HepG2 (cell line): ENCODE measurements at regions not wholly inside any gene's neighbourhood (a gene's known extent, or its start where the extent isn't known, plus 50 kb on each side); places are given as distances from the start of the nearest gene placed in this dataset.

Experiments used
- ARNTL ChIP-seq: sonication (generic); formaldehyde crosslinking; IDR thresholded peaks from 2 replicates; pipeline ENCODE4 v1.4.0; 2020; ENCODE audit warnings: mild to moderate bottlenecking, missing genetic modification reagents
- MXD3 ChIP-seq: IDR thresholded peaks from 2 replicates; pipeline ENCODE4 v1.6.1; 2016; ENCODE audit warnings: mild to moderate bottlenecking, missing biosample characterization, missing genetic modification reagents
- NKX3-1 ChIP-seq: sonication (generic); formaldehyde crosslinking; IDR thresholded peaks from 2 replicates; pipeline ENCODE4 v1.5.0; 2020; ENCODE audit warnings: missing genetic modification reagents
- RBM22 ChIP-seq: fragments of 200-400 bp; formaldehyde crosslinking; optimal IDR thresholded peaks from 2 replicates; pipeline ENCODE3; 2017; ENCODE audit warnings: mild to moderate bottlenecking, low read length, moderate library complexity
- SETDB1 ChIP-seq: sonication (generic); formaldehyde crosslinking; IDR thresholded peaks from 2 replicates; pipeline ENCODE4 v1.5.1; 2020; ENCODE audit warnings: missing genetic modification reagents, mild to moderate bottlenecking, borderline replicate concordance
- THAP11 ChIP-seq: IDR thresholded peaks from 2 replicates; pipeline ENCODE4 v1.6.1; 2016; ENCODE audit warnings: missing biosample characterization, missing genetic modification reagents
- ZBTB14 ChIP-seq: sonication (generic); formaldehyde crosslinking; IDR thresholded peaks from 2 replicates; pipeline ENCODE4 v1.4.0; 2020; ENCODE audit warnings: missing genetic modification reagents
- ZNF121 ChIP-seq: sonication (generic); formaldehyde crosslinking; IDR thresholded peaks from 2 replicates; pipeline ENCODE4 v1.5.0; 2020; ENCODE audit warnings: mild to moderate bottlenecking, missing genetic modification reagents
- ZNF225 ChIP-seq: sonication (generic); formaldehyde crosslinking; IDR thresholded peaks from 2 replicates; pipeline ENCODE4 v1.4.0; 2020; ENCODE audit warnings: mild to moderate bottlenecking, missing genetic modification reagents
- ZNF362 ChIP-seq: sonication (generic); formaldehyde crosslinking; IDR thresholded peaks from 2 replicates; pipeline ENCODE4 v1.4.0; 2020; ENCODE audit warnings: missing genetic modification reagents, mild to moderate bottlenecking, borderline replicate concordance
- ZNF468 ChIP-seq: sonication (generic); formaldehyde crosslinking; IDR thresholded peaks from 2 replicates; pipeline ENCODE4 v1.8.0; 2022; ENCODE audit warnings: mild to moderate bottlenecking, moderate library complexity, missing genetic modification reagents
- ZNF557 ChIP-seq: sonication (generic); formaldehyde crosslinking; IDR thresholded peaks from 2 replicates; pipeline ENCODE4 v1.4.0; 2020; ENCODE audit warnings: missing genetic modification reagents
- ZNF567 ChIP-seq: sonication (generic); formaldehyde crosslinking; IDR thresholded peaks from 2 replicates; pipeline ENCODE4 v1.8.1; 2023; ENCODE audit warnings: mild to moderate bottlenecking, missing genetic modification reagents, borderline replicate concordance
- ZNF652 ChIP-seq: IDR thresholded peaks from 2 replicates; pipeline ENCODE4 v1.6.1; 2016; ENCODE audit warnings: low read depth, borderline replicate concordance
- ZNF672 ChIP-seq: sonication (generic); formaldehyde crosslinking; IDR thresholded peaks from 2 replicates; pipeline ENCODE4 v1.8.1; 2022; ENCODE audit warnings: missing genetic modification reagents
- ZSCAN25 ChIP-seq: sonication (generic); formaldehyde crosslinking; IDR thresholded peaks from 2 replicates; pipeline ENCODE4 v1.8.0; 2022; ENCODE audit warnings: mild to moderate bottlenecking, missing genetic modification reagents
- TF ChIP-seq, protein P1 (sequence below): sonication (generic); formaldehyde crosslinking; IDR thresholded peaks from 2 replicates; pipeline ENCODE4 v1.8.0; 2022; ENCODE audit warnings: missing genetic modification reagents, mild to moderate bottlenecking, borderline replicate concordance
- TF ChIP-seq, protein P2 (sequence below): sonication (generic); formaldehyde crosslinking; IDR thresholded peaks from 2 replicates; pipeline ENCODE4 v1.4.0; 2020; ENCODE audit warnings: missing genetic modification reagents, borderline replicate concordance
- TF ChIP-seq, protein P3 (sequence below): sonication (generic); formaldehyde crosslinking; IDR thresholded peaks from 2 replicates; pipeline ENCODE4 v1.4.0; 2020; ENCODE audit warnings: low read depth, missing genetic modification reagents

- TF ChIP-seq ZNF225: peak; percentile 69
- no peak for TF ChIP-seq ZBTB14 (CRISPR knock-in tag)
- TF ChIP-seq, protein P1, sequence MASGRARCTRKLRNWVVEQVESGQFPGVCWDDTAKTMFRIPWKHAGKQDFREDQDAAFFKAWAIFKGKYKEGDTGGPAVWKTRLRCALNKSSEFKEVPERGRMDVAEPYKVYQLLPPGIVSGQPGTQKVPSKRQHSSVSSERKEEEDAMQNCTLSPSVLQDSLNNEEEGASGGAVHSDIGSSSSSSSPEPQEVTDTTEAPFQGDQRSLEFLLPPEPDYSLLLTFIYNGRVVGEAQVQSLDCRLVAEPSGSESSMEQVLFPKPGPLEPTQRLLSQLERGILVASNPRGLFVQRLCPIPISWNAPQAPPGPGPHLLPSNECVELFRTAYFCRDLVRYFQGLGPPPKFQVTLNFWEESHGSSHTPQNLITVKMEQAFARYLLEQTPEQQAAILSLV (CRISPR knock-in tag): peak; percentile 60; the same call in 1 of the 2 replicates
- TF ChIP-seq ZNF468: no peak
- TF ChIP-seq, protein P2, sequence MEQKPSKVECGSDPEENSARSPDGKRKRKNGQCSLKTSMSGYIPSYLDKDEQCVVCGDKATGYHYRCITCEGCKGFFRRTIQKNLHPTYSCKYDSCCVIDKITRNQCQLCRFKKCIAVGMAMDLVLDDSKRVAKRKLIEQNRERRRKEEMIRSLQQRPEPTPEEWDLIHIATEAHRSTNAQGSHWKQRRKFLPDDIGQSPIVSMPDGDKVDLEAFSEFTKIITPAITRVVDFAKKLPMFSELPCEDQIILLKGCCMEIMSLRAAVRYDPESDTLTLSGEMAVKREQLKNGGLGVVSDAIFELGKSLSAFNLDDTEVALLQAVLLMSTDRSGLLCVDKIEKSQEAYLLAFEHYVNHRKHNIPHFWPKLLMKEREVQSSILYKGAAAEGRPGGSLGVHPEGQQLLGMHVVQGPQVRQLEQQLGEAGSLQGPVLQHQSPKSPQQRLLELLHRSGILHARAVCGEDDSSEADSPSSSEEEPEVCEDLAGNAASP: no peak
- TF ChIP-seq ZNF672 (CRISPR knock-in tag): 0 out of 2 replicates have a peak, but pooled peaks have one; percentile 28
- TF ChIP-seq ARNTL (CRISPR knock-in tag): no peak; the same call in 1 of the 2 replicates
- TF ChIP-seq ZNF121 (CRISPR knock-in tag): no peak
- peak; percentile 87; the same call in 1 of the 2 replicates for TF ChIP-seq NKX3-1 (CRISPR knock-in tag)
- no peak for TF ChIP-seq SETDB1 (CRISPR knock-in tag)
- peak; percentile 67 for TF ChIP-seq ZNF567 (CRISPR knock-in tag)
- TF ChIP-seq MXD3 (CRISPR knock-in tag): peak; percentile 77; the same call in 1 of the 2 replicates
- no peak; the same call in 1 of the 2 replicates for TF ChIP-seq ZNF652 (CRISPR knock-in tag)
- TF ChIP-seq THAP11 (CRISPR knock-in tag): peak; percentile 89
- peak; percentile 98 for TF ChIP-seq RBM22
- no peak for TF ChIP-seq ZNF557 (CRISPR knock-in tag)
- TF ChIP-seq, protein P3, sequence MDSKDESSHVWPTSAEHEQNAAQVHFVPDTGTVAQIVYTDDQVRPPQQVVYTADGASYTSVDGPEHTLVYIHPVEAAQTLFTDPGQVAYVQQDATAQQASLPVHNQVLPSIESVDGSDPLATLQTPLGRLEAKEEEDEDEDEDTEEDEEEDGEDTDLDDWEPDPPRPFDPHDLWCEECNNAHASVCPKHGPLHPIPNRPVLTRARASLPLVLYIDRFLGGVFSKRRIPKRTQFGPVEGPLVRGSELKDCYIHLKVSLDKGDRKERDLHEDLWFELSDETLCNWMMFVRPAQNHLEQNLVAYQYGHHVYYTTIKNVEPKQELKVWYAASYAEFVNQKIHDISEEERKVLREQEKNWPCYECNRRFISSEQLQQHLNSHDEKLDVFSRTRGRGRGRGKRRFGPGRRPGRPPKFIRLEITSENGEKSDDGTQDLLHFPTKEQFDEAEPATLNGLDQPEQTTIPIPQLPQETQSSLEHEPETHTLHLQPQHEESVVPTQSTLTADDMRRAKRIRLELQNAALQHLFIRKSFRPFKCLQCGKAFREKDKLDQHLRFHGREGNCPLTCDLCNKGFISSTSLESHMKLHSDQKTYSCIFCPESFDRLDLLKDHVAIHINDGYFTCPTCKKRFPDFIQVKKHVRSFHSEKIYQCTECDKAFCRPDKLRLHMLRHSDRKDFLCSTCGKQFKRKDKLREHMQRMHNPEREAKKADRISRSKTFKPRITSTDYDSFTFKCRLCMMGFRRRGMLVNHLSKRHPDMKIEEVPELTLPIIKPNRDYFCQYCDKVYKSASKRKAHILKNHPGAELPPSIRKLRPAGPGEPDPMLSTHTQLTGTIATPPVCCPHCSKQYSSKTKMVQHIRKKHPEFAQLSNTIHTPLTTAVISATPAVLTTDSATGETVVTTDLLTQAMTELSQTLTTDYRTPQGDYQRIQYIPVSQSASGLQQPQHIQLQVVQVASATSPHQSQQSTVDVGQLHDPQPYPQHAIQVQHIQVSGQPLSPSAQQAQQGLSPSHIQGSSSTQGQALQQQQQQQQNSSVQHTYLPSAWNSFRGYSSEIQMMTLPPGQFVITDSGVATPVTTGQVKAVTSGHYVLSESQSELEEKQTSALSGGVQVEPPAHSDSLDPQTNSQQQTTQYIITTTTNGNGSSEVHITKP: no peak
- no peak; the same call in 1 of the 2 replicates for TF ChIP-seq ZSCAN25 (CRISPR knock-in tag)
- TF ChIP-seq ZNF362 (CRISPR knock-in tag): peak; percentile 41; the same call in 1 of the 2 replicates
Measured at GRCh38 chr6:26204332-26205160, 117.3 kb downstream of the HFE start (continued).
